Endothelial cell of umbilical vein (primary cell): ENCODE measurements at regions not wholly inside any gene's neighbourhood (a gene's known extent, or its start where the extent isn't known, plus 50 kb on each side); places are given as distances from the start of the nearest gene placed in this dataset.

Experiments
- BruUV-seq: library from RNA; stranded (reverse); fragments of 400-500 nt; replicated peaks from 2 replicates; lab custom pipeline; 2021; lab: Mats Ljungman, UMichigan
- CTCF ChIA-PET: fragments of 300-600, 350-600 bp; sonication (Branson Sonifier 250); formaldehyde crosslinking; loops from one replicate; lab custom pipeline; 2021; ENCODE audit warnings: antibody characterized with exemption, inconsistent platforms; lab: Charles Lee
- POLR2A ChIA-PET: fragments of 300-600, 350-600 bp; sonication (Branson Sonifier 250); formaldehyde crosslinking; loops from one replicate; lab custom pipeline; 2021; ENCODE audit warnings: antibody characterized with exemption, inconsistent platforms; lab: Charles Lee
- DNase-seq: peaks from one replicate; pipeline ENCODE4 v3.0.0-alpha.2; 2011; ENCODE audit warnings: low read depth, low spot score
- FAIRE-seq: peaks from 2 replicates; lab custom pipeline; 2011; peaks lifted over from hg19 to GRCh38; lab: Jason Lieb, UNC
- H2AFZ ChIP-seq: 2 replicates; pipeline ENCODE4 v1.6.0; 2012; ENCODE audit warnings: low read depth, low read length, control low read depth, inconsistent platforms
- H3K27ac ChIP-seq: 2 replicates; pipeline ENCODE4 v1.5.1; 2011; ENCODE audit warnings: low read depth, mild to moderate bottlenecking, control low read depth, low read length, moderate library complexity; ENCODE audit not compliant: insufficient read depth
- H3K27me3 ChIP-seq, 2 experiments: 2 replicates each; pipeline versions ENCODE4 v1.6.0 to v1.6.1; 2011; ENCODE audit warnings: low read length in 2 of 2, mixed read lengths in 1 of 2; ENCODE audit not compliant: control insufficient read depth in 2 of 2, insufficient read depth in 2 of 2
- H3K36me3 ChIP-seq, 2 experiments: 2 replicates in 1 of 2; 3 replicates in 1 of 2; pipeline ENCODE4 v1.5.1; 2011; ENCODE audit warnings: low read length in 2 of 2, mild to moderate bottlenecking in 1 of 2, moderate library complexity in 1 of 2; ENCODE audit not compliant: control insufficient read depth in 2 of 2, insufficient read depth in 2 of 2; ENCODE audit errors: extremely low read depth in 1 of 2
- H3K4me1 ChIP-seq: 3 replicates; pipeline ENCODE4 v1.5.1; 2011; ENCODE audit warnings: mild to moderate bottlenecking, low read length; ENCODE audit not compliant: control insufficient read depth, insufficient read depth; ENCODE audit errors: extremely low read depth
- H3K4me2 ChIP-seq: 2 replicates; pipeline ENCODE4 v1.6.1; 2011; ENCODE audit warnings: low read length, control low read depth, mixed read lengths; ENCODE audit not compliant: insufficient read depth
- H3K4me3 ChIP-seq, 3 experiments: fragments of 200-600 bp in 1 of 3; sonication (generic), shearing (Covaris generic) in 1 of 3; replicated peaks in 1 of 3; 2 replicates each; pipeline ENCODE4 v1.5.1; 2011 to 2016; ENCODE audit warnings: control low read depth in 3 of 3, low read length in 3 of 3, mild to moderate bottlenecking in 2 of 3, inconsistent platforms in 1 of 3, low read depth in 1 of 3, moderate library complexity in 1 of 3; ENCODE audit not compliant: insufficient read depth in 1 of 3
- H3K79me2 ChIP-seq: 2 replicates; pipeline ENCODE4 v1.6.0; 2012; ENCODE audit warnings: low read length, inconsistent platforms; ENCODE audit not compliant: control insufficient read depth, insufficient read depth
- H3K9ac ChIP-seq: replicated peaks from 2 replicates; pipeline ENCODE3; 2011; ENCODE audit warnings: low read length, control low read depth; ENCODE audit not compliant: insufficient read depth; ENCODE audit errors: extremely low read depth
- H3K9me1 ChIP-seq: replicated peaks from 3 replicates; pipeline ENCODE4 v1.6.0; 2011; ENCODE audit warnings: mild to moderate bottlenecking, low read length; ENCODE audit not compliant: control insufficient read depth, insufficient read depth; ENCODE audit errors: extremely low read depth
- H3K9me3 ChIP-seq: replicated peaks from 2 replicates; pipeline ENCODE4 v1.5.1; 2012; ENCODE audit warnings: low read length, inconsistent platforms; ENCODE audit not compliant: control insufficient read depth, insufficient read depth
- H4K20me1 ChIP-seq: replicated peaks from 2 replicates; pipeline ENCODE3; 2011; ENCODE audit warnings: mild to moderate bottlenecking, low read length; ENCODE audit not compliant: control insufficient read depth, insufficient read depth; ENCODE audit errors: extremely low read depth
- EZH2 ChIP-seq: IDR thresholded peaks from 2 replicates; pipeline ENCODE4 v1.6.1; 2012; ENCODE audit warnings: borderline replicate concordance, low read depth, mild to moderate bottlenecking, moderate library complexity, low read length, inconsistent platforms; ENCODE audit not compliant: severe bottlenecking
- FOS ChIP-seq: IDR thresholded peaks from 2 replicates; pipeline ENCODE4 v1.6.1; 2011; ENCODE audit warnings: mild to moderate bottlenecking, low read length, moderate library complexity, borderline replicate concordance; ENCODE audit not compliant: insufficient read depth
- GATA2 ChIP-seq: IDR thresholded peaks from 2 replicates; pipeline ENCODE4 v1.7.0; 2011; ENCODE audit warnings: low read depth, mild to moderate bottlenecking, moderate library complexity, mixed read lengths, low read length; ENCODE audit not compliant: insufficient read length, insufficient read depth
- JUN ChIP-seq: IDR thresholded peaks from 2 replicates; pipeline ENCODE4 v1.6.1; 2011; ENCODE audit warnings: borderline replicate concordance, low read depth; ENCODE audit not compliant: insufficient read length, insufficient read depth
- MYC ChIP-seq: IDR thresholded peaks from one replicate; pipeline ENCODE4 v1.6.1; 2011; ENCODE audit warnings: mild to moderate bottlenecking, low read depth, low read length
- POLR2A ChIP-seq: IDR thresholded peaks from 2 replicates; pipeline ENCODE4 v1.6.1; 2012; ENCODE audit warnings: low read depth, mild to moderate bottlenecking, control low read depth, low read length
- POLR2AphosphoS5 ChIP-seq: IDR thresholded peaks from 2 replicates; pipeline ENCODE4 v1.6.1; 2012; ENCODE audit warnings: low read depth, mild to moderate bottlenecking, control low read depth, low read length, moderate library complexity; ENCODE audit not compliant: insufficient read depth
- dilution Hi-C: fragments of 300-500 bp; cut with MboI; formaldehyde crosslinking; loops from one replicate; pipeline ENCODE4 v1.15.0; 2019; ENCODE audit warnings: low sequenced_read_pairs; ENCODE audit not compliant: extremely low pct_ligation_motif_present
- intact Hi-C: fragments of 100-400 bp; cut with micrococcal nuclease; formaldehyde crosslinking; loops from one replicate; pipeline ENCODE4 v1.10.0; 2022
- TF ChIP-seq, protein P1 (sequence below): IDR thresholded peaks from 2 replicates; pipeline ENCODE4 v1.6.1; 2011; ENCODE audit not compliant: insufficient read depth, insufficient read length
- TF ChIP-seq, protein P2 (sequence below), 2 donors: IDR thresholded peaks; 1 replicate in 1 of 2; 2 replicates in 1 of 2; pipeline ENCODE4 v1.5.1; 2011; ENCODE audit warnings: low read length in 2 of 2, mild to moderate bottlenecking in 2 of 2, moderate library complexity in 2 of 2, control low read depth in 1 of 2, inconsistent platforms in 1 of 2, low read depth in 1 of 2; ENCODE audit not compliant: insufficient read depth in 1 of 2; ENCODE audit errors: extremely low read depth in 1 of 2

DNA sequence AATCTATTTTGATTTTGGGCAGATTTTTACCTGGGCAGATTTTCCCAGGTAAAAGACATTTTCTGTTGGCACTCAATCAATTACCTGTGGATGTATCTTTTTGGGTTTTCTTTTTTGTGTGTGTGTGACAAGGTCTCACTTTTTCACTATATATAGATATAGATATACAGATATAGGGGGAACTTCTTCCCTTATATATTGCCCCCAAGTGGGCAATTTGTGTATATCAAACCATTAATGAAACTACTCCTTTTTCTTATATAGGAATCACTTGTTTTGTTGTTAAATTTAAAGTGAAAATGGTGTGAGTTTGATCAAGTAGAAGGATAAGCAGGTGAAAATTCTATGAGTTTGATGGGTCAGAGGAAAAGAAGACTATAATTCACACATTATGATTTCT lies 1054.9 kb downstream of the NLGN4Y start:
- Histone ChIP-seq H3K9me1 (no peaks in the 10 kb centered on the region), H3K36me3 (no peaks in the 10 kb centered on the region), H3K9ac (no peak overlapping the region), H3K27ac (no peak overlapping the region), H2AFZ (no peak overlapping the region), H3K4me3 (no peak overlapping the region), H3K79me2 (no peaks in the 10 kb centered on the region), H3K4me2 (no peak overlapping the region), H3K27me3 (no peaks in the 10 kb centered on the region), H3K4me1 (no peaks in the 10 kb centered on the region), H3K9me3 (no peaks in the 10 kb centered on the region), H4K20me1 (no peaks in the 10 kb centered on the region)
- ChIA-PET CTCF (interaction anchor here (1.2 kb wide), 1 partner anchor 1841 kb away, joined by 3 read pairs; no protein-coding TSS in a partner anchor), POLR2A (no interaction called here)
- DNase-seq (no peak), FAIRE-seq (peak; percentile 37)
- TF ChIP-seq EZH2 (no peak), FOS (no peak), POLR2A (no peak), MYC (no peak)
- no TSS peak for BruUV-seq
- dilution Hi-C loops: no loop called here
- intact Hi-C loops: loop anchor here (2.0 to 5.0 kb wide), 2 partner anchors 1054 to 1842 kb away; partner anchors contain the start of gene NLGN4Y

DNA sequence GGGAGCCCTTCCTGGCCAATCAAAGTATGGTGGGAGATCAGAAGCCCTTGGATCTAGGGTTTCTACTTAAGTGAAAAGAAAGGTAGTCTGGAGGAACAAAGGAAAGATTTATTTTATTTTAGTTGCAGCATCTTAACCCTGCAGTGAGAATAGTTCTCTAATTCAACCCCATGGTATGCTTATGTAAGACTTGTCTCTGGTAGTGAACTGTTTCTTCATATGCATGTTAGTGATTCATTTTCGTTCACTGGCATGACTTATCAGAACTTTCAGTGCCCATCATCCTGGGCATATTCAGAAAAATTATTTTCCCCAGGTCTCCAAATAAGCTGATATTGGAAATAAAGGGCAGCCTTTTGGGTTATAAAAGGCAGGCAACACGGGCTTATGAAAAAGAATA lies 1058.8 kb downstream of the NLGN4Y start:
- Histone ChIP-seq H4K20me1 (no peaks in the 10 kb centered on the region), H3K9ac (no peak overlapping the region), H2AFZ (no peak overlapping the region), H3K27me3 (no peaks in the 10 kb centered on the region), H3K9me1 (no peaks in the 10 kb centered on the region), H3K36me3 (no peaks in the 10 kb centered on the region), H3K79me2 (no peaks in the 10 kb centered on the region), H3K9me3 (no peaks in the 10 kb centered on the region), H3K4me3 (no peak overlapping the region), H3K4me2 (no peak overlapping the region), H3K4me1 (no peaks in the 10 kb centered on the region), H3K27ac (no peak overlapping the region)
- TF ChIP-seq POLR2A (no peak), EZH2 (no peak), GATA2 (no peak), JUN (no peak), FOS (no peak), POLR2AphosphoS5 (no peak), MYC (no peak)
- TF ChIP-seq, protein P1, sequence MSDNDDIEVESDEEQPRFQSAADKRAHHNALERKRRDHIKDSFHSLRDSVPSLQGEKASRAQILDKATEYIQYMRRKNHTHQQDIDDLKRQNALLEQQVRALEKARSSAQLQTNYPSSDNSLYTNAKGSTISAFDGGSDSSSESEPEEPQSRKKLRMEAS: no peak
- TF ChIP-seq, protein P2, sequence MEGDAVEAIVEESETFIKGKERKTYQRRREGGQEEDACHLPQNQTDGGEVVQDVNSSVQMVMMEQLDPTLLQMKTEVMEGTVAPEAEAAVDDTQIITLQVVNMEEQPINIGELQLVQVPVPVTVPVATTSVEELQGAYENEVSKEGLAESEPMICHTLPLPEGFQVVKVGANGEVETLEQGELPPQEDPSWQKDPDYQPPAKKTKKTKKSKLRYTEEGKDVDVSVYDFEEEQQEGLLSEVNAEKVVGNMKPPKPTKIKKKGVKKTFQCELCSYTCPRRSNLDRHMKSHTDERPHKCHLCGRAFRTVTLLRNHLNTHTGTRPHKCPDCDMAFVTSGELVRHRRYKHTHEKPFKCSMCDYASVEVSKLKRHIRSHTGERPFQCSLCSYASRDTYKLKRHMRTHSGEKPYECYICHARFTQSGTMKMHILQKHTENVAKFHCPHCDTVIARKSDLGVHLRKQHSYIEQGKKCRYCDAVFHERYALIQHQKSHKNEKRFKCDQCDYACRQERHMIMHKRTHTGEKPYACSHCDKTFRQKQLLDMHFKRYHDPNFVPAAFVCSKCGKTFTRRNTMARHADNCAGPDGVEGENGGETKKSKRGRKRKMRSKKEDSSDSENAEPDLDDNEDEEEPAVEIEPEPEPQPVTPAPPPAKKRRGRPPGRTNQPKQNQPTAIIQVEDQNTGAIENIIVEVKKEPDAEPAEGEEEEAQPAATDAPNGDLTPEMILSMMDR (IDR thresholded peaks at IDR 0.05; ENCODE audit: extremely low read depth in 1 of 2, insufficient read depth in 1 of 2, low read depth in 1 of 2, low read length in 2 of 2): no peak
- no TSS peak for BruUV-seq
- CTCF ChIA-PET: no interaction called here
- intact Hi-C loops: no loop called here
- DNase-seq: no peak
- POLR2A ChIA-PET: no interaction called here
- FAIRE-seq: no peak
- dilution Hi-C loops: no loop called here
